ENCODE measurements at regions not wholly inside any gene's neighbourhood (a gene's known extent, or its start where the extent isn't known, plus 50 kb on each side); places are given as distances from the start of the nearest gene placed in this dataset.

- no peaks in the 10 kb centered on the region for H3K9me3 ChIP-seq
- TF ChIP-seq POLR2A (IDR thresholded peaks at IDR 0.05) (no peak), POLR2AphosphoS5 (IDR thresholded peaks at IDR 0.05) (no peak), CTCF (IDR thresholded peaks at IDR 0.05) (no peak)
- H3K27ac ChIP-seq, result no peak overlapping the region
- no peaks in the 10 kb centered on the region for H3K4me1 ChIP-seq
- H3K36me3 ChIP-seq, result no peaks in the 10 kb centered on the region
- H3K4me3 ChIP-seq, result no peak overlapping the region
- intact Hi-C loops (cut with DNase I; ENCODE audit: low total_unique reads), result no loop called here
- no peaks in the 10 kb centered on the region for H3K27me3 ChIP-seq
- DNase-seq (ENCODE audit: low spot score in 2 of 2), result no peak
Observed at GRCh38 chr13:21846605-21847004, 175.7 kb downstream of the FGF9 start.

GRCh38 chr13:21849323-21849722 is 178.4 kb downstream of the FGF9 start:
- H3K9me3 ChIP-seq, result no peaks in the 10 kb centered on the region
- no peaks in the 10 kb centered on the region for H3K36me3 ChIP-seq
- H3K4me3 ChIP-seq, result no peak overlapping the region
- H3K27me3 ChIP-seq, result no peaks in the 10 kb centered on the region
- intact Hi-C loops (cut with DNase I; ENCODE audit: low total_unique reads), result no loop called here
- no peaks in the 10 kb centered on the region for H3K4me1 ChIP-seq
- TF ChIP-seq CTCF (IDR thresholded peaks at IDR 0.05) (peak in 2 of 3 donors; percentile 29 to 36), POLR2A (IDR thresholded peaks at IDR 0.05) (no peak)
- no peak for DNase-seq (ENCODE audit: low spot score in 2 of 2)
- H3K27ac ChIP-seq, result no peak overlapping the region

- H3K27me3 ChIP-seq, result no peaks in the 10 kb centered on the region
- no peaks in the 10 kb centered on the region for H3K4me1 ChIP-seq
- no peak overlapping the region for H3K4me3 ChIP-seq
- TF ChIP-seq CTCF (IDR thresholded peaks at IDR 0.05), result no peak
- no peak for TF ChIP-seq POLR2AphosphoS5 (IDR thresholded peaks at IDR 0.05)
- TF ChIP-seq POLR2A (IDR thresholded peaks at IDR 0.05), result no peak
- intact Hi-C loops (cut with DNase I; ENCODE audit: low total_unique reads), result no loop called here
- H3K36me3 ChIP-seq, result no peaks in the 10 kb centered on the region
- no peak for DNase-seq (ENCODE audit: low spot score in 2 of 2)
- H3K27ac ChIP-seq, result no peak overlapping the region
- H3K9me3 ChIP-seq, result no peaks in the 10 kb centered on the region
Observed at GRCh38 chr13:21850013-21851006, 179.4 kb downstream of the FGF9 start.

- intact Hi-C loops (cut with DNase I; ENCODE audit: low total_unique reads), result no loop called here
- no peaks in the 10 kb centered on the region for H3K36me3 ChIP-seq
- H3K27me3 ChIP-seq, result no peaks in the 10 kb centered on the region
- no peak overlapping the region for H3K27ac ChIP-seq
- no peaks in the 10 kb centered on the region for H3K9me3 ChIP-seq
- H3K4me3 ChIP-seq, result no peak overlapping the region
- no peaks in the 10 kb centered on the region for H3K4me1 ChIP-seq
- TF ChIP-seq CTCF (IDR thresholded peaks at IDR 0.05) (no peak), POLR2A (IDR thresholded peaks at IDR 0.05) (no peak), POLR2AphosphoS5 (IDR thresholded peaks at IDR 0.05) (no peak)
- no peak for DNase-seq (ENCODE audit: low spot score in 2 of 2)
Observed at GRCh38 chr13:21852043-21852442, 181.2 kb downstream of the FGF9 start.

- Histone ChIP-seq H3K27me3 (no peaks in the 10 kb centered on the region), H3K36me3 (no peaks in the 10 kb centered on the region), H3K4me1 (no peaks in the 10 kb centered on the region), H3K27ac (no peak overlapping the region), H3K9me3 (no peaks in the 10 kb centered on the region), H3K4me3 (no peak overlapping the region)
- no peak for TF ChIP-seq CTCF (IDR thresholded peaks at IDR 0.05)
- no peak for TF ChIP-seq POLR2A (IDR thresholded peaks at IDR 0.05)
- TF ChIP-seq POLR2AphosphoS5 (IDR thresholded peaks at IDR 0.05), result no peak
- no peak for DNase-seq (ENCODE audit: low spot score in 2 of 2)
- intact Hi-C loops (cut with DNase I; ENCODE audit: low total_unique reads), result no loop called here
Observed at GRCh38 chr13:21853779-21854178, 182.9 kb downstream of the FGF9 start.
